ENCODE measurements at regions not wholly inside any gene's neighbourhood (a gene's known extent, or its start where the extent isn't known, plus 50 kb on each side); places are given as distances from the start of the nearest gene placed in this dataset.

DNA sequence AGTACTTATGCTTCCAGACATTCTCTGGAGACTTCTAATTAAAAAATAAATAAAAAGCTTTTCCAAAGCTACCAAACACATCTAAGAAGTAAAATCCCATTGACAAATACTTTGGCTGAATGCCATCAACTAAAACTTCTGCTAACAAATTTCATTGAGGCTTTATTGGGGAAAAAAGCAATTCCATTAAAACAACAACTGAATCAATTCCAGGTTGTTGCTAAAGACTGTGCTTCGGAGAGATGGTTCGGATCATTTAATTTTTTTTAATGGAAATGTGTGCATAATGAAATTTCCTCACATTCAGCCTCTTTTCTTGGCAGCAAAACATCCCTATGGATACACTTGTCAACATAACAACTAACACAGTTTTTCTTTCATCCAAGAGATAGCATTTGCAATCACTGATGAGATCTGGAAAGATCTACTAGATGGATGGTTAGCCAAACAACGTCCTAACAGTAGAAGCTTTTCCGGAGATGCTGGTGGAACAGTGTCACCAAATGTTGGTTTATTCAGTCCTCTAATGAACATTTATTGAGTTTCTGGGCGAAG lies 446.1 kb upstream of the FAM98A start:
- H3K9me3 ChIP-seq (replicated peaks in 1 of 2; ENCODE audit: control insufficient read depth in 1 of 2, insufficient read depth in 1 of 2, low read length in 2 of 2) = no peaks in the 10 kb centered on the region
- no peak overlapping the region for H3K27ac Mint-ChIP-seq
- no peaks in the 10 kb centered on the region for H3K27me3 Mint-ChIP-seq (ENCODE audit: low read depth in 3 of 3)

DNA sequence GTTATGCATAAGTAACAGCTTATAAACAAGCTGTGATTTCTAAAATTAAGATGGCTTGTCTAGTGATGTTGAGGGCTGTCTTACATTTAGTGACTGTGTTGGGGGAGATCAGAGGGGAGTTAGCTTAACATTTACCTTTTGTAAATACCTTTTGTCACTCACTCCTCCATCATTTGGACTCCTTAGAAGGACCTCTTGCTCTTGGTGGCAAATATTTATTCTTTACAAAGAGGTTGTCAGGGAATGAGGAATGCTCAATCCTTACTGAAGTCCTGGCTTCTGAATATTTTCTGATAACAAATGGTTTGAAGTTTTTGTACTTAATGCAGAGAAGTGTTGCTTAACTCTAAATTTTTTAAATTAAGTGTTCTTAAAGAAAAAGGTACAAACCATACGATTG lies 438.8 kb upstream of the FAM98A start:
- Histone ChIP-seq H3K4me2 (replicated peaks; ENCODE audit: extremely low read depth, low read length, poor library complexity, severe bottlenecking) (no peak overlapping the region), H4K20me1 (ENCODE audit: insufficient read depth, low read length) (no peaks in the 10 kb centered on the region), H3K4me3 (replicated peaks in 1 of 3; ENCODE audit: low read depth in 2 of 3, low read length in 3 of 3) (no peak overlapping the region), H3K36me3 (replicated peaks in 1 of 2; ENCODE audit: control insufficient read depth in 1 of 2, insufficient read depth in 2 of 2, low read length in 2 of 2) (no peaks in the 10 kb centered on the region), H3K27ac (ENCODE audit: low read depth in 1 of 2, low read length in 2 of 2) (no peak overlapping the region), H2AFZ (ENCODE audit: insufficient read depth, low read depth, low read length, poor library complexity, severe bottlenecking) (no peak overlapping the region), H3K9me3 (replicated peaks in 1 of 2; ENCODE audit: control insufficient read depth in 1 of 2, insufficient read depth in 1 of 2, low read length in 2 of 2) (no peaks in the 10 kb centered on the region), H3K4me1 (ENCODE audit: control insufficient read depth in 1 of 2, insufficient read depth in 2 of 2, low read length in 2 of 2) (no peaks in the 10 kb centered on the region), H3K27me3 (ENCODE audit: control insufficient read depth in 2 of 2, insufficient read depth in 2 of 2, low read length in 2 of 2) (no peaks in the 10 kb centered on the region), H3K9ac (ENCODE audit: insufficient read depth, low read length, poor library complexity, severe bottlenecking) (no peak overlapping the region), H3K79me2 (ENCODE audit: insufficient read depth, low read length) (no peaks in the 10 kb centered on the region)
- H3K27ac Mint-ChIP-seq = no peak overlapping the region
- no peaks in the 10 kb centered on the region for H3K4me1 Mint-ChIP-seq
- peaks cover 0 to 3% (median 0%) of the 10 kb centered on the region in 3 donors for H3K27me3 Mint-ChIP-seq (ENCODE audit: low read depth in 3 of 3)
- H3K4me3 Mint-ChIP-seq = no peak overlapping the region
- H3K36me3 Mint-ChIP-seq = no peaks in the 10 kb centered on the region
- TF ChIP-seq, protein P1, sequence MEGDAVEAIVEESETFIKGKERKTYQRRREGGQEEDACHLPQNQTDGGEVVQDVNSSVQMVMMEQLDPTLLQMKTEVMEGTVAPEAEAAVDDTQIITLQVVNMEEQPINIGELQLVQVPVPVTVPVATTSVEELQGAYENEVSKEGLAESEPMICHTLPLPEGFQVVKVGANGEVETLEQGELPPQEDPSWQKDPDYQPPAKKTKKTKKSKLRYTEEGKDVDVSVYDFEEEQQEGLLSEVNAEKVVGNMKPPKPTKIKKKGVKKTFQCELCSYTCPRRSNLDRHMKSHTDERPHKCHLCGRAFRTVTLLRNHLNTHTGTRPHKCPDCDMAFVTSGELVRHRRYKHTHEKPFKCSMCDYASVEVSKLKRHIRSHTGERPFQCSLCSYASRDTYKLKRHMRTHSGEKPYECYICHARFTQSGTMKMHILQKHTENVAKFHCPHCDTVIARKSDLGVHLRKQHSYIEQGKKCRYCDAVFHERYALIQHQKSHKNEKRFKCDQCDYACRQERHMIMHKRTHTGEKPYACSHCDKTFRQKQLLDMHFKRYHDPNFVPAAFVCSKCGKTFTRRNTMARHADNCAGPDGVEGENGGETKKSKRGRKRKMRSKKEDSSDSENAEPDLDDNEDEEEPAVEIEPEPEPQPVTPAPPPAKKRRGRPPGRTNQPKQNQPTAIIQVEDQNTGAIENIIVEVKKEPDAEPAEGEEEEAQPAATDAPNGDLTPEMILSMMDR (IDR thresholded peaks at IDR 0.05) = no peak
- H3K9me3 Mint-ChIP-seq = peaks cover 0 to 3% (median 0%) of the 10 kb centered on the region in 7 donors
- no peak for DNase-seq
- no CpG with 5 or more reads among the region's 1 CpG for WGBS (ENCODE audit: insufficient coverage)
- intact Hi-C loops (cut with micrococcal nuclease) = no loop called here

More for the DNA sequence above, 446.1 kb upstream of the FAM98A start:
- Histone ChIP-seq H3K4me2 (replicated peaks; ENCODE audit: extremely low read depth, low read length, poor library complexity, severe bottlenecking) (no peak overlapping the region), H3K4me1 (ENCODE audit: control insufficient read depth in 1 of 2, insufficient read depth in 2 of 2, low read length in 2 of 2) (no peaks in the 10 kb centered on the region), H3K27ac (ENCODE audit: low read depth in 1 of 2, low read length in 2 of 2) (no peak overlapping the region), H3K79me2 (ENCODE audit: insufficient read depth, low read length) (no peaks in the 10 kb centered on the region), H2AFZ (ENCODE audit: insufficient read depth, low read depth, low read length, poor library complexity, severe bottlenecking) (no peak overlapping the region), H4K20me1 (ENCODE audit: insufficient read depth, low read length) (no peaks in the 10 kb centered on the region), H3K27me3 (ENCODE audit: control insufficient read depth in 2 of 2, insufficient read depth in 2 of 2, low read length in 2 of 2) (no peaks in the 10 kb centered on the region), H3K9ac (ENCODE audit: insufficient read depth, low read length, poor library complexity, severe bottlenecking) (no peak overlapping the region), H3K4me3 (replicated peaks in 1 of 3; ENCODE audit: low read depth in 2 of 3, low read length in 3 of 3) (no peak overlapping the region), H3K36me3 (replicated peaks in 1 of 2; ENCODE audit: control insufficient read depth in 1 of 2, insufficient read depth in 2 of 2, low read length in 2 of 2) (no peaks in the 10 kb centered on the region)
- intact Hi-C loops (cut with micrococcal nuclease) = no loop called here
- Mint-ChIP-seq H3K36me3 (no peaks in the 10 kb centered on the region), H3K4me1 (no peaks in the 10 kb centered on the region), H3K9me3 (peaks cover 0 to 7% (median 2%) of the 10 kb centered on the region in 7 donors), H3K4me3 (no peak overlapping the region)
- TF ChIP-seq, protein P1 (IDR thresholded peaks at IDR 0.05) = no peak
- DNase-seq = no peak
- 94% methylated on average over 2 of the region's 5 CpGs for WGBS (ENCODE audit: insufficient coverage)

All from CD14-positive monocyte (primary cell).